Hepatocyte (in vitro differentiated cells): ENCODE measurements at regions not wholly inside any gene's neighbourhood (a gene's known extent, or its start where the extent isn't known, plus 50 kb on each side); places are given as distances from the start of the nearest gene placed in this dataset.

Experiments
- EZH2 ChIP-seq: fragments of 200-600 bp; sonication (generic); IDR thresholded peaks from 2 replicates; pipeline ENCODE4 v1.6.1; 2016; ENCODE audit warnings: antibody characterized with exemption, mild to moderate bottlenecking, borderline replicate concordance
- EZH2phosphoT487 ChIP-seq: fragments of 200-600 bp; sonication (generic); IDR thresholded peaks from one replicate; pipeline ENCODE4 v1.6.1; 2018; ENCODE audit warnings: antibody characterized with exemption, mild to moderate bottlenecking, low read depth, moderate library complexity; ENCODE audit not compliant: unreplicated experiment, severe bottlenecking
- TF ChIP-seq, protein P1 (sequence below): fragments of 200-600 bp; sonication (generic); IDR thresholded peaks from 2 replicates; pipeline ENCODE4 v1.5.1; 2016; ENCODE audit warnings: antibody characterized with exemption, mild to moderate bottlenecking; ENCODE audit not compliant: poor library complexity

DNA sequence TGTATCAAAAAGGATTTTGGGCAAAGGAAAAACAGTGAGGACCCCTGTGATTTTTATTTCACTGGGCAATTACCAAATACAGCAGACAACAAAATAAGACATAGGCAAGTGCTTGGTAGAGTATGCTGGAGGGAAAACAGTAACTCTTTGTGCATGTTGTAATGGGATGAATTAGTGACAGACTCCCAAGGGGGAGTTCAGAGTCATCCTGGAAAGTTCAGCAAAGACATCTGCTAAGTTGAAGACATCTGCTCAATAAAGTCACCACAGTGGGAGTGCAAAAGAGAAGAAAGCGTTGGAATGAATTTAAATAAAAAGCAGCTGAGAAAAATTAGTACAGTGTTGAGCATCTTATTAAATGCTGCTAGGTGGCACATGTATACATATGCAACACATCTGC lies 378.8 kb upstream of the ISX start:
- TF ChIP-seq EZH2phosphoT487, result no peak
- TF ChIP-seq, protein P1, sequence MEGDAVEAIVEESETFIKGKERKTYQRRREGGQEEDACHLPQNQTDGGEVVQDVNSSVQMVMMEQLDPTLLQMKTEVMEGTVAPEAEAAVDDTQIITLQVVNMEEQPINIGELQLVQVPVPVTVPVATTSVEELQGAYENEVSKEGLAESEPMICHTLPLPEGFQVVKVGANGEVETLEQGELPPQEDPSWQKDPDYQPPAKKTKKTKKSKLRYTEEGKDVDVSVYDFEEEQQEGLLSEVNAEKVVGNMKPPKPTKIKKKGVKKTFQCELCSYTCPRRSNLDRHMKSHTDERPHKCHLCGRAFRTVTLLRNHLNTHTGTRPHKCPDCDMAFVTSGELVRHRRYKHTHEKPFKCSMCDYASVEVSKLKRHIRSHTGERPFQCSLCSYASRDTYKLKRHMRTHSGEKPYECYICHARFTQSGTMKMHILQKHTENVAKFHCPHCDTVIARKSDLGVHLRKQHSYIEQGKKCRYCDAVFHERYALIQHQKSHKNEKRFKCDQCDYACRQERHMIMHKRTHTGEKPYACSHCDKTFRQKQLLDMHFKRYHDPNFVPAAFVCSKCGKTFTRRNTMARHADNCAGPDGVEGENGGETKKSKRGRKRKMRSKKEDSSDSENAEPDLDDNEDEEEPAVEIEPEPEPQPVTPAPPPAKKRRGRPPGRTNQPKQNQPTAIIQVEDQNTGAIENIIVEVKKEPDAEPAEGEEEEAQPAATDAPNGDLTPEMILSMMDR, result no peak
- no peak for TF ChIP-seq EZH2
